Dendritic cell treated with granulocyte-macrophage colony-stimulating factor and Interleukin-4, amounts not matched to agents 40 ng/mL and 50 ng/mL, for 4 days (primary cell): ENCODE measurements at regions not wholly inside any gene's neighbourhood (a gene's known extent, or its start where the extent isn't known, plus 50 kb on each side); places are given as distances from the start of the nearest gene placed in this dataset.

Experiments used
- H3K27ac Mint-ChIP-seq: one replicate; pipeline ENCODE4 v1.8.0; 2022; ENCODE audit warnings: mild to moderate bottlenecking, mixed read lengths
- H3K27me3 Mint-ChIP-seq: one replicate; pipeline ENCODE4 v1.8.0; 2022; ENCODE audit warnings: mild to moderate bottlenecking, mixed read lengths
- H3K36me3 Mint-ChIP-seq: one replicate; pipeline ENCODE4 v1.8.0; 2022; ENCODE audit warnings: low read depth, mixed read lengths
- H3K4me1 Mint-ChIP-seq: one replicate; pipeline ENCODE4 v1.8.0; 2022; ENCODE audit warnings: low read depth, mixed read lengths
- H3K4me3 Mint-ChIP-seq: one replicate; pipeline ENCODE4 v1.8.0; 2022; ENCODE audit warnings: mild to moderate bottlenecking, moderate library complexity, mixed read lengths
- H3K9me3 Mint-ChIP-seq: one replicate; pipeline ENCODE4 v1.8.0; 2022; ENCODE audit warnings: mixed read lengths
- intact Hi-C: fragments of 100-400 bp; cut with micrococcal nuclease; formaldehyde crosslinking; loops from one replicate; pipeline ENCODE4 v1.15.0; 2022

GRCh38 chr5:45038366-45038987 is 229.7 kb downstream of the MRPS30 start:
- H3K9me3 Mint-ChIP-seq: no peaks in the 10 kb centered on the region
- H3K36me3 Mint-ChIP-seq: no peaks in the 10 kb centered on the region
- H3K27ac Mint-ChIP-seq: no peak overlapping the region
- H3K4me3 Mint-ChIP-seq: no peak overlapping the region
- no peaks in the 10 kb centered on the region for H3K4me1 Mint-ChIP-seq
- intact Hi-C loops: no loop called here
- H3K27me3 Mint-ChIP-seq: no peaks in the 10 kb centered on the region

- no peak overlapping the region for H3K27ac Mint-ChIP-seq
- no peak overlapping the region for H3K4me3 Mint-ChIP-seq
- no peaks in the 10 kb centered on the region for H3K27me3 Mint-ChIP-seq
- H3K9me3 Mint-ChIP-seq: no peaks in the 10 kb centered on the region
- no peaks in the 10 kb centered on the region for H3K36me3 Mint-ChIP-seq
- H3K4me1 Mint-ChIP-seq: no peaks in the 10 kb centered on the region
- intact Hi-C loops: no loop called here
Measured at GRCh38 chr5:45042283-45042682, 233.5 kb downstream of the MRPS30 start.

GRCh38 chr5:45057564-45057963 is 248.8 kb downstream of the MRPS30 start:
- Mint-ChIP-seq H3K4me3 (no peak overlapping the region), H3K27me3 (no peaks in the 10 kb centered on the region), H3K36me3 (no peaks in the 10 kb centered on the region), H3K4me1 (no peaks in the 10 kb centered on the region), H3K9me3 (no peaks in the 10 kb centered on the region), H3K27ac (no peak overlapping the region)
- intact Hi-C loops: no loop called here

- H3K27ac Mint-ChIP-seq: no peak overlapping the region
- intact Hi-C loops: no loop called here
- no peak overlapping the region for H3K4me3 Mint-ChIP-seq
- H3K27me3 Mint-ChIP-seq: no peaks in the 10 kb centered on the region
- H3K4me1 Mint-ChIP-seq: no peaks in the 10 kb centered on the region
- no peaks in the 10 kb centered on the region for H3K36me3 Mint-ChIP-seq
- H3K9me3 Mint-ChIP-seq: no peaks in the 10 kb centered on the region
Measured at GRCh38 chr5:45060724-45061123, 252.0 kb downstream of the MRPS30 start.

GRCh38 chr5:45062044-45062443 is 253.3 kb downstream of the MRPS30 start:
- intact Hi-C loops: no loop called here
- Mint-ChIP-seq H3K27me3 (no peaks in the 10 kb centered on the region), H3K4me3 (no peak overlapping the region), H3K27ac (no peak overlapping the region), H3K4me1 (no peaks in the 10 kb centered on the region), H3K9me3 (no peaks in the 10 kb centered on the region), H3K36me3 (no peaks in the 10 kb centered on the region)

GRCh38 chr5:45081082-45081481 is 272.3 kb downstream of the MRPS30 start:
- Mint-ChIP-seq H3K27me3 (no peaks in the 10 kb centered on the region), H3K4me1 (no peaks in the 10 kb centered on the region), H3K36me3 (no peaks in the 10 kb centered on the region), H3K9me3 (peaks cover 43% of the 10 kb centered on the region), H3K27ac (no peak overlapping the region), H3K4me3 (no peak overlapping the region)
- intact Hi-C loops: no loop called here

- no peak overlapping the region for H3K4me3 Mint-ChIP-seq
- intact Hi-C loops: no loop called here
- H3K4me1 Mint-ChIP-seq: no peaks in the 10 kb centered on the region
- H3K27ac Mint-ChIP-seq: no peak overlapping the region
- no peaks in the 10 kb centered on the region for H3K27me3 Mint-ChIP-seq
- H3K9me3 Mint-ChIP-seq: peaks cover 27% of the 10 kb centered on the region
- H3K36me3 Mint-ChIP-seq: no peaks in the 10 kb centered on the region
Measured at GRCh38 chr5:45089870-45090269, 281.1 kb downstream of the MRPS30 start.

- Mint-ChIP-seq H3K36me3 (no peaks in the 10 kb centered on the region), H3K4me1 (no peaks in the 10 kb centered on the region), H3K4me3 (no peak overlapping the region), H3K27ac (no peak overlapping the region), H3K27me3 (no peaks in the 10 kb centered on the region), H3K9me3 (peaks cover 12% of the 10 kb centered on the region)
- intact Hi-C loops: no loop called here
Measured at GRCh38 chr5:45093377-45093776, 284.6 kb downstream of the MRPS30 start.

GRCh38 chr5:45094876-45095440 is 286.2 kb downstream of the MRPS30 start:
- intact Hi-C loops: no loop called here

GRCh38 chr5:45098483-45098882 is 289.7 kb downstream of the MRPS30 start:
- no peak overlapping the region for H3K27ac Mint-ChIP-seq

More at GRCh38 chr5:45094876-45095440, 286.2 kb downstream of the MRPS30 start:
- peaks cover 3% of the 10 kb centered on the region for H3K9me3 Mint-ChIP-seq
- no peaks in the 10 kb centered on the region for H3K36me3 Mint-ChIP-seq
- H3K27me3 Mint-ChIP-seq: no peaks in the 10 kb centered on the region
- no peaks in the 10 kb centered on the region for H3K4me1 Mint-ChIP-seq
- no peak overlapping the region for H3K4me3 Mint-ChIP-seq
- H3K27ac Mint-ChIP-seq: no peak overlapping the region

GRCh38 chr5:45101146-45101545 is 292.4 kb downstream of the MRPS30 start:
- Mint-ChIP-seq H3K4me1 (no peaks in the 10 kb centered on the region), H3K9me3 (peaks cover 39% of the 10 kb centered on the region), H3K36me3 (no peaks in the 10 kb centered on the region), H3K27me3 (no peaks in the 10 kb centered on the region), H3K27ac (no peak overlapping the region), H3K4me3 (no peak overlapping the region)
- intact Hi-C loops: no loop called here

More at GRCh38 chr5:45098483-45098882, 289.7 kb downstream of the MRPS30 start:
- intact Hi-C loops: no loop called here
- Mint-ChIP-seq H3K9me3 (peaks cover 23% of the 10 kb centered on the region), H3K27me3 (no peaks in the 10 kb centered on the region), H3K4me3 (no peak overlapping the region), H3K36me3 (no peaks in the 10 kb centered on the region), H3K4me1 (no peaks in the 10 kb centered on the region)

- intact Hi-C loops: no loop called here
- peaks cover 51% of the 10 kb centered on the region for H3K9me3 Mint-ChIP-seq
- no peak overlapping the region for H3K4me3 Mint-ChIP-seq
- no peaks in the 10 kb centered on the region for H3K36me3 Mint-ChIP-seq
- H3K4me1 Mint-ChIP-seq: no peaks in the 10 kb centered on the region
- H3K27ac Mint-ChIP-seq: no peak overlapping the region
- no peaks in the 10 kb centered on the region for H3K27me3 Mint-ChIP-seq
Measured at GRCh38 chr5:45105491-45105994, 296.8 kb downstream of the MRPS30 start.

- peaks cover 34% of the 10 kb centered on the region for H3K9me3 Mint-ChIP-seq
- no peaks in the 10 kb centered on the region for H3K27me3 Mint-ChIP-seq
- H3K36me3 Mint-ChIP-seq: no peaks in the 10 kb centered on the region
- intact Hi-C loops: no loop called here
- H3K4me3 Mint-ChIP-seq: no peak overlapping the region
- H3K27ac Mint-ChIP-seq: no peak overlapping the region
- no peaks in the 10 kb centered on the region for H3K4me1 Mint-ChIP-seq
Measured at GRCh38 chr5:45109062-45109461, 300.3 kb downstream of the MRPS30 start.

GRCh38 chr5:45109636-45110035 is 300.9 kb downstream of the MRPS30 start:
- H3K4me3 Mint-ChIP-seq: no peak overlapping the region
- no peaks in the 10 kb centered on the region for H3K27me3 Mint-ChIP-seq
- intact Hi-C loops: no loop called here
- H3K4me1 Mint-ChIP-seq: no peaks in the 10 kb centered on the region
- no peaks in the 10 kb centered on the region for H3K36me3 Mint-ChIP-seq
- peaks cover 39% of the 10 kb centered on the region for H3K9me3 Mint-ChIP-seq
- H3K27ac Mint-ChIP-seq: no peak overlapping the region

GRCh38 chr5:45110399-45110798 is 301.7 kb downstream of the MRPS30 start:
- H3K27me3 Mint-ChIP-seq: no peaks in the 10 kb centered on the region
- no peak overlapping the region for H3K27ac Mint-ChIP-seq
- H3K4me1 Mint-ChIP-seq: no peaks in the 10 kb centered on the region
- H3K9me3 Mint-ChIP-seq: peaks cover 37% of the 10 kb centered on the region
- intact Hi-C loops: no loop called here
- H3K36me3 Mint-ChIP-seq: no peaks in the 10 kb centered on the region
- H3K4me3 Mint-ChIP-seq: no peak overlapping the region
